SK-N-SH treated with all-trans-retinoic acid at 6 μM for 48 hours (cell line): ENCODE measurements at regions not wholly inside any gene's neighbourhood (a gene's known extent, or its start where the extent isn't known, plus 50 kb on each side); places are given as distances from the start of the nearest gene placed in this dataset.

Experiments used
- ATAC-seq: fragments of 200-7000 bp; cut with Tn5 transposase; 3 replicates; pipeline ENCODE4 v1.9.1; 2020; ENCODE audit warnings: mild to moderate bottlenecking, moderate library complexity
- ARNTL ChIP-seq: fragments of 450-650 bp; formaldehyde crosslinking; IDR thresholded peaks from 2 replicates; pipeline ENCODE4 v1.5.0; 2020; ENCODE audit warnings: low read depth, mild to moderate bottlenecking, moderate library complexity, borderline replicate concordance
- CREB5 ChIP-seq: fragments of 250-450 bp; sonication (Bioruptor Pico); IDR thresholded peaks from 2 replicates; pipeline ENCODE4 v1.5.1; 2020; ENCODE audit warnings: low read depth, mild to moderate bottlenecking, moderate library complexity
- CSDC2 ChIP-seq: fragments of 250-450 bp; sonication (Bioruptor Pico); IDR thresholded peaks from 2 replicates; pipeline ENCODE4 v1.5.0; 2020; ENCODE audit warnings: mild to moderate bottlenecking, moderate library complexity
- CSRNP3 ChIP-seq: fragments of 250-450 bp; sonication (Bioruptor Pico); IDR thresholded peaks from 2 replicates; pipeline ENCODE4 v1.5.1; 2021; ENCODE audit warnings: mild to moderate bottlenecking, moderate library complexity
- ESRRG ChIP-seq: fragments of 250-450 bp; sonication (Bioruptor Pico); IDR thresholded peaks from 2 replicates; pipeline ENCODE4 v1.6.1; 2021; ENCODE audit warnings: mild to moderate bottlenecking
- ISL1 ChIP-seq: fragments of 250-450 bp; sonication (Bioruptor Pico); IDR thresholded peaks from 2 replicates; pipeline ENCODE4 v2.1.2; 2022; ENCODE audit warnings: mild to moderate bottlenecking, moderate library complexity
- PATZ1 ChIP-seq: fragments of 250-450 bp; sonication (Bioruptor Pico); IDR thresholded peaks from 2 replicates; pipeline ENCODE4 v1.8.0; 2020; ENCODE audit warnings: mild to moderate bottlenecking, moderate library complexity, borderline replicate concordance
- POU6F1 ChIP-seq: fragments of 250-450 bp; sonication (Bioruptor Pico); IDR thresholded peaks from 2 replicates; pipeline ENCODE4 v1.8.0; 2021; ENCODE audit warnings: low read depth, mild to moderate bottlenecking, moderate library complexity, borderline replicate concordance
- PPARA ChIP-seq: fragments of 250-450 bp; sonication (Bioruptor Pico); IDR thresholded peaks from 2 replicates; pipeline ENCODE4 v1.5.0; 2020; ENCODE audit warnings: mild to moderate bottlenecking, borderline replicate concordance
- RARB ChIP-seq: fragments of 250-450 bp; sonication (Bioruptor Pico); IDR thresholded peaks from 2 replicates; pipeline ENCODE4 v1.8.0; 2021; ENCODE audit warnings: mild to moderate bottlenecking, moderate library complexity
- SNAI2 ChIP-seq: fragments of 250-450 bp; sonication (Bioruptor Pico); IDR thresholded peaks from 2 replicates; pipeline ENCODE4 v1.5.0; 2020; ENCODE audit warnings: mild to moderate bottlenecking, moderate library complexity
- TOX ChIP-seq: fragments of 250-450 bp; sonication (Bioruptor Pico); IDR thresholded peaks from 2 replicates; pipeline ENCODE4 v1.8.0; 2021; ENCODE audit warnings: mild to moderate bottlenecking, moderate library complexity, borderline replicate concordance
- TSHZ2 ChIP-seq: fragments of 250-450 bp; sonication (Bioruptor Pico); IDR thresholded peaks from 2 replicates; pipeline ENCODE4 v1.5.0; 2020; ENCODE audit warnings: mild to moderate bottlenecking, moderate library complexity
- ZC3H10 ChIP-seq: fragments of 250-450 bp; sonication (Bioruptor Pico); IDR thresholded peaks from 2 replicates; pipeline ENCODE4 v1.5.1; 2021; ENCODE audit warnings: mild to moderate bottlenecking, moderate library complexity
- ZFP3 ChIP-seq: fragments of 250-450 bp; sonication (Bioruptor Pico); IDR thresholded peaks from 2 replicates; pipeline ENCODE4 v1.5.0; 2020; ENCODE audit warnings: mild to moderate bottlenecking, moderate library complexity
- ZFP30 ChIP-seq: fragments of 450-650 bp; formaldehyde crosslinking; IDR thresholded peaks from 2 replicates; pipeline ENCODE4 v1.5.0; 2022; ENCODE audit warnings: mild to moderate bottlenecking, moderate library complexity
- ZNF70 ChIP-seq: fragments of 450-650 bp; formaldehyde crosslinking; IDR thresholded peaks from 2 replicates; pipeline ENCODE4 v1.5.0; 2020; ENCODE audit warnings: mild to moderate bottlenecking, moderate library complexity

GRCh38 chr15:101545548-101546505, 56.3 kb upstream of the PCSK6 start:
- TF ChIP-seq CSRNP3 (CRISPR knock-in tag), result no peak
- no peak for TF ChIP-seq POU6F1 (CRISPR knock-in tag)
- no peak for TF ChIP-seq ZFP30
- no peak for TF ChIP-seq PATZ1 (CRISPR knock-in tag)
- no peak for TF ChIP-seq ZNF70 (CRISPR knock-in tag)
- TF ChIP-seq RARB (CRISPR knock-in tag), result no peak
- TF ChIP-seq ZC3H10 (CRISPR knock-in tag), result no peak

GRCh38 chr15:101544613-101544945, 55.1 kb upstream of the PCSK6 start:
- no peak for TF ChIP-seq CSRNP3 (CRISPR knock-in tag)
- TF ChIP-seq ZFP30, result no peak
- TF ChIP-seq PATZ1 (CRISPR knock-in tag), result no peak
- TF ChIP-seq ZFP3 (CRISPR knock-in tag), result no peak
- TF ChIP-seq ESRRG (CRISPR knock-in tag), result no peak
- no peak for TF ChIP-seq POU6F1 (CRISPR knock-in tag)
- no peak for TF ChIP-seq ZNF70 (CRISPR knock-in tag)
- no peak for TF ChIP-seq CSDC2 (CRISPR knock-in tag)
- TF ChIP-seq ISL1 (CRISPR knock-in tag), result no peak
- TF ChIP-seq CREB5 (CRISPR knock-in tag), result no peak
- no peak for TF ChIP-seq SNAI2 (CRISPR knock-in tag)
- no peak for TF ChIP-seq TSHZ2 (CRISPR knock-in tag)
- TF ChIP-seq PPARA (CRISPR knock-in tag), result no peak
- TF ChIP-seq ARNTL (CRISPR knock-in tag), result no peak
- TF ChIP-seq TOX (CRISPR knock-in tag), result no peak
- no peak for TF ChIP-seq ZC3H10 (CRISPR knock-in tag)
- ATAC-seq, result no peak

More at GRCh38 chr15:101545548-101546505, 56.3 kb upstream of the PCSK6 start:
- ATAC-seq, result no peak
